ENCODE measurements at regions not wholly inside any gene's neighbourhood (a gene's known extent, or its start where the extent isn't known, plus 50 kb on each side); places are given as distances from the start of the nearest gene placed in this dataset.

DNA sequence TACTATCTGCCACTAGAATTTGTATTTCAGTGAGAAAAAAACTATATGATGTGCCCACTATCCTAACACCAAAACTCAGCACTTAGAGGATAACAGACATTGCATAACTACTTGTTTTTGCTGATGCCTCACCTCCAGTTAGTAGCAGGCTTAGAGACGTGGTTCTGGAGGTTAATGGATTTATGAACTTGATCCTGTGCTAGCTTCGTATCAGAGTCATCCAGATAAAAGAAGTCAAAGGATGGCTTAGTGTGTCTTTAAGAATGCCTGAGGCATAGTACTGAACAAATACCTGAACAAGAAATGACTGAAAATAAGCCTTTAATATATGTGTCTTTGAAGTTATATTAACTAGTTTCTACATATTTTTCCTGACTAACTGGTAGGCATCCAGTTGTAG, 414.9 kb upstream of the PTCHD4 start:
- no peak for ATAC-seq
- FAIRE-seq: no peak
- Histone ChIP-seq H2AFZ (ENCODE audit: control insufficient read depth, low read depth, low read length) (no peak overlapping the region), H3K79me2 (ENCODE audit: control insufficient read depth, insufficient read depth, low read length) (no peaks in the 10 kb centered on the region), H4K20me1 (ENCODE audit: control insufficient read depth, insufficient read depth) (no peaks in the 10 kb centered on the region), H3K9ac (ENCODE audit: control insufficient read depth, insufficient read depth, low read length) (no peak overlapping the region), H3K9me3 (replicated peaks; ENCODE audit: control insufficient read depth, insufficient read depth, low read length) (no peaks in the 10 kb centered on the region), H3K36me3 (ENCODE audit: control insufficient read depth in 2 of 2, insufficient read depth in 2 of 2, low read length in 1 of 2) (no peaks in the 10 kb centered on the region), H3K4me3 (no peak overlapping the region), H3K4me1 (ENCODE audit: control insufficient read depth, insufficient read depth, low read length) (no peaks in the 10 kb centered on the region), H3K27me3 (replicated peaks in 1 of 2; ENCODE audit: control insufficient read depth in 2 of 2, insufficient read depth in 2 of 2, low read length in 1 of 2) (no peaks in the 10 kb centered on the region), H3K27ac (ENCODE audit: control insufficient read depth, insufficient read depth) (no peak overlapping the region), H3K4me2 (ENCODE audit: control insufficient read depth, insufficient read depth) (no peak overlapping the region)
- TF ChIP-seq, protein P1, sequence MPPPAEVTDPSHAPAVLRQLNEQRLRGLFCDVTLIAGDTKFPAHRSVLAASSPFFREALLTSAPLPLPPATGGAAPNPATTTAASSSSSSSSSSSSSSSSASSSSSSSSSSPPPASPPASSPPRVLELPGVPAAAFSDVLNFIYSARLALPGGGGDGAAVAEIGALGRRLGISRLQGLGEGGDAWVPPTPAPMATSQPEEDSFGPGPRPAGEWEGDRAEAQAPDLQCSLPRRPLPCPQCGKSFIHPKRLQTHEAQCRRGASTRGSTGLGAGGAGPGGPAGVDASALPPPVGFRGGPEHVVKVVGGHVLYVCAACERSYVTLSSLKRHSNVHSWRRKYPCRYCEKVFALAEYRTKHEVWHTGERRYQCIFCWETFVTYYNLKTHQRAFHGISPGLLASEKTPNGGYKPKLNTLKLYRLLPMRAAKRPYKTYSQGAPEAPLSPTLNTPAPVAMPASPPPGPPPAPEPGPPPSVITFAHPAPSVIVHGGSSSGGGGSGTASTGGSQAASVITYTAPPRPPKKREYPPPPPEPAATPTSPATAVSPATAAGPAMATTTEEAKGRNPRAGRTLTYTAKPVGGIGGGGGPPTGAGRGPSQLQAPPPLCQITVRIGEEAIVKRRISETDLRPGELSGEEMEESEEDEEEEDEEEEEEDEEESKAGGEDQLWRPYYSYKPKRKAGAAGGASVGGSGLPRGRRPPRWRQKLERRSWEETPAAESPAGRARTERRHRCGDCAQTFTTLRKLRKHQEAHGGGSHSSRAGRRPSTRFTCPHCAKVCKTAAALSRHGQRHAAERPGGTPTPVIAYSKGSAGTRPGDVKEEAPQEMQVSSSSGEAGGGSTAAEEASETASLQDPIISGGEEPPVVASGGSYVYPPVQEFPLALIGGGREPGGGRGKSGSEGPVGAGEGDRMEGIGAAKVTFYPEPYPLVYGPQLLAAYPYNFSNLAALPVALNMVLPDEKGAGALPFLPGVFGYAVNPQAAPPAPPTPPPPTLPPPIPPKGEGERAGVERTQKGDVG (CRISPR knock-in tag; IDR thresholded peaks at IDR 0.05): no peak
- TF ChIP-seq ZBED1 (IDR thresholded peaks at IDR 0.05; ENCODE audit: borderline replicate concordance) (no peak), SUPT20H (IDR thresholded peaks at IDR 0.05; ENCODE audit: borderline replicate concordance, control insufficient read depth, low read depth, low read length) (no peak), MTA3 (IDR thresholded peaks at IDR 0.05; ENCODE audit: borderline replicate concordance, low read length) (no peak), NFXL1 (IDR thresholded peaks at IDR 0.05; ENCODE audit: borderline replicate concordance) (no peak), WRNIP1 (IDR thresholded peaks at IDR 0.05; ENCODE audit: borderline replicate concordance, low read depth, low read length) (no peak), ZBTB33 (IDR thresholded peaks at IDR 0.05) (no peak), PML (IDR thresholded peaks at IDR 0.05; ENCODE audit: low read length) (no peak), KAT2A (conservative IDR thresholded peaks at IDR 0.05; ENCODE audit: control insufficient read depth, low read depth, low read length) (no peak), CBX5 (IDR thresholded peaks at IDR 0.05; ENCODE audit: low read depth) (no peak), NFYA (IDR thresholded peaks at IDR 0.05; ENCODE audit: borderline replicate concordance, low read depth, low read length) (no peak), TAF1 (IDR thresholded peaks at IDR 0.05; ENCODE audit: borderline replicate concordance, low read depth, low read length) (no peak), CHD1 (IDR thresholded peaks at IDR 0.05; ENCODE audit: low read depth, low read length) (no peak), BHLHE40 (IDR thresholded peaks at IDR 0.05; ENCODE audit: borderline replicate concordance in 1 of 2, low read depth in 2 of 2, low read length in 1 of 2) (no peak), NFIC (IDR thresholded peaks at IDR 0.05; ENCODE audit: low read depth, low read length) (no peak), ATF2 (IDR thresholded peaks at IDR 0.05; ENCODE audit: low read length) (no peak), FOS (IDR thresholded peaks at IDR 0.05; ENCODE audit: borderline replicate concordance, extremely low read depth, insufficient read length) (no peak), LARP7 (IDR thresholded peaks at IDR 0.05) (no peak), NR2C1 (IDR thresholded peaks at IDR 0.05) (no peak)
- ChIA-PET RAD21 (ENCODE audit: unreplicated experiment) (no interaction called here), POLR2A (no interaction called here), CTCF (no interaction called here), SMC1A (ENCODE audit: uncharacterized antibody, unreplicated experiment) (no interaction called here)
- WGBS (ENCODE audit: insufficient coverage, insufficient replicate concordance, low lambda C conversion rate, missing lambda C conversion rate): 0% methylated on average over 2 of the region's 2 CpGs
- no TSS peak for BruUV-seq (replicated peaks)
- DNase-seq (ENCODE audit: low read depth, low spot score): no peak
- in situ Hi-C loops (cut with MboI): no loop called here
- intact Hi-C loops (cut with micrococcal nuclease; ENCODE audit: unreplicated experiment): no loop called here

All from GM12878 (cell line).